GM12873 (cell line): ENCODE measurements at regions not wholly inside any gene's neighbourhood (a gene's known extent, or its start where the extent isn't known, plus 50 kb on each side); places are given as distances from the start of the nearest gene placed in this dataset.

Experiments
- TF ChIP-seq, protein P1 (sequence below): IDR thresholded peaks from 2 replicates; pipeline ENCODE4 v1.5.1; 2012; ENCODE audit warnings: low read depth, mild to moderate bottlenecking, moderate library complexity, low read length, control low read depth; ENCODE audit not compliant: insufficient read depth; ENCODE audit errors: missing control alignments

DNA sequence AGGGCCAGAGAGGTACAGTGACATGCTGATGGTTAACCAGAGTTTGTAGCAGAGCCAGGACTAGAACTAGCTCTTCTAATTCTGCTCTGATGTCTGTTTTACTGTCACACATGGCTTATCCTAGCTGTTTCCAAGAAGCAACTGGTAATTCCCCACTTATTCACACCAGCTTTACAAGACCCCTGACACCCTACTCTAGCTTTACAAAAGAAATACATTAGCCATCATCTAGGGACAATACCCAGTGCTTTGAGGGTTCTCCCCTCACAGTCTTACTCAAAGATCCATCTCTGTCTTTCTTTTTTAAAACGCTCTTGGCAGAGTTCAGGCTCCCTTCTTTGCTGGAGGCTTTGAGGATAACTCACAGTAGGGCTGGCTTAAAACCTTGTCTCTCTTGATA, 197.3 kb upstream of the PMFBP1 start:
- TF ChIP-seq, protein P1, sequence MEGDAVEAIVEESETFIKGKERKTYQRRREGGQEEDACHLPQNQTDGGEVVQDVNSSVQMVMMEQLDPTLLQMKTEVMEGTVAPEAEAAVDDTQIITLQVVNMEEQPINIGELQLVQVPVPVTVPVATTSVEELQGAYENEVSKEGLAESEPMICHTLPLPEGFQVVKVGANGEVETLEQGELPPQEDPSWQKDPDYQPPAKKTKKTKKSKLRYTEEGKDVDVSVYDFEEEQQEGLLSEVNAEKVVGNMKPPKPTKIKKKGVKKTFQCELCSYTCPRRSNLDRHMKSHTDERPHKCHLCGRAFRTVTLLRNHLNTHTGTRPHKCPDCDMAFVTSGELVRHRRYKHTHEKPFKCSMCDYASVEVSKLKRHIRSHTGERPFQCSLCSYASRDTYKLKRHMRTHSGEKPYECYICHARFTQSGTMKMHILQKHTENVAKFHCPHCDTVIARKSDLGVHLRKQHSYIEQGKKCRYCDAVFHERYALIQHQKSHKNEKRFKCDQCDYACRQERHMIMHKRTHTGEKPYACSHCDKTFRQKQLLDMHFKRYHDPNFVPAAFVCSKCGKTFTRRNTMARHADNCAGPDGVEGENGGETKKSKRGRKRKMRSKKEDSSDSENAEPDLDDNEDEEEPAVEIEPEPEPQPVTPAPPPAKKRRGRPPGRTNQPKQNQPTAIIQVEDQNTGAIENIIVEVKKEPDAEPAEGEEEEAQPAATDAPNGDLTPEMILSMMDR: no peak

DNA sequence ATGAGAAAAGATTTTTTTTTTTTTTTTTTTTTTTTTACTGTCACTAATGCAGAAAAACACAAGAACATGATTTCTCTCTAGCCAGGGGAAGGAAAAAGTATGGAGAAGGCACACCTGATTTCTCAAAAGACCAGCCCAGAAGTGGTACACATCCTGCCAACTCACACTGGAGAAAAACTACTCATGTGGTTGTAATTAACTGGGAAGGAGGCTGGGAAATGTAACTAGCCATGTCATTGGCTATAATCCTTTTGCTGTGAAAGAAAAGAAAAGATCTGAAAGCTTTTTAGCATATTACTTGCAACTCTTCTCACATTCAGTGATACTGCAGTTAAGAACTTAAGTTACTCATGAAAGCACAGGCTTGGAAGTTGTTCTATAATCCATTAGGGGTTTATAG, 195.9 kb upstream of the PMFBP1 start:
- TF ChIP-seq, protein P1: no peak

DNA sequence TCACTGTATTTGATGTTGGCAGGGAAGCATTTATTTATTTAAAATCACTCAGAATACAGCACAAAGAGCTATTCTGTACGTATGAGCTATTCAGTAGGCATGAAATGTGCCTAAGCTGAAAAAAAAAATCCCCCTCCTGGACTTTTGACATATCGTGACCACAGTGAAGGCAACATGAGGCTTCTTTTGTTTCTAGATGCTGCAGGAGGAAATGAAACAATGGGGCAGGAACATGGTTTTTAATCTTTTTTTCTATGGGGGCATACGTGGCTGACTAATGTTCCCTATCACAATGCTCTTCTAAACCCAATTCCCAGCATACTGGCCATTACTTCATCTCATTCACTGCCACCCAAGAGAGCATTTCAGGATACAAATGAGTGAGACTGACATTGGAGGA, 191.0 kb upstream of the PMFBP1 start:
- TF ChIP-seq, protein P1: no peak

DNA sequence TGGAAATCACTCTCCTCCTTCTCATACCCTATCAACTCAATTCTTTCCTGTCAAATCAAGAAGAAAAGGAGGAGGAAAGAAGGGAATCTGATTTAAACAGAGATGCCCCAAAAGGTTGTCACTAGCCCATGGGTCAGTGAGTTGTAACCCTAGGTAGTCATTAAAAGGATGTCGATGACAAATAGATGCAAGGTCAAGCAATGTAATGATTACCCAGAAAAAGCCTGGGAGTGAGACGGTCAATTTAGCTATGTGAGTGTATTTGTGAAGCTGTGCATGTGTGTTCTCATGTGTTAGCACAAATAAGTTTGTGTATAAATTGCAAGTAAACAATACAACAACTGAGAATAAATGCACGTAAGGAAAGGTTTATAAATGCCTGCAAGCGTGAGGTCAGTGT, 190.5 kb upstream of the PMFBP1 start:
- TF ChIP-seq, protein P1: no peak

DNA sequence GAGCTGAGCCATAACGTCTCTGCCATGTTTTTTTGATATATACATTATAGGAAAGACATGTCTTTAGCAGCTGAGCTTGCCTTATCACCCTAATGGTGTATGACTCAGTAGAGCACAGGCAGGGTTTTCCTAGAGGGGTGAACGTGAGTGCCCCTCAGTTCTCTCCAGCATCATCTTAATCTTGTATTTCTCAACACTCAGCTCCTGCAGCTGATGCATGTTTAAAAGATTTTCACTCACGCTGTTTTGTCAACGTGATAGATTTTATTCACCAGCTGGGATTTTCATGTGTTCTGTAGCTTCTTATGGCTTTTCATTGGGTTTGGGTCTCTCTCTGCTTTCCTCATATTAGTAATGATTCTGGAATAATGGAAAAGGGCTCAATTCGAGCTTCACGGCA, 186.0 kb upstream of the PMFBP1 start:
- TF ChIP-seq, protein P1: no peak

DNA sequence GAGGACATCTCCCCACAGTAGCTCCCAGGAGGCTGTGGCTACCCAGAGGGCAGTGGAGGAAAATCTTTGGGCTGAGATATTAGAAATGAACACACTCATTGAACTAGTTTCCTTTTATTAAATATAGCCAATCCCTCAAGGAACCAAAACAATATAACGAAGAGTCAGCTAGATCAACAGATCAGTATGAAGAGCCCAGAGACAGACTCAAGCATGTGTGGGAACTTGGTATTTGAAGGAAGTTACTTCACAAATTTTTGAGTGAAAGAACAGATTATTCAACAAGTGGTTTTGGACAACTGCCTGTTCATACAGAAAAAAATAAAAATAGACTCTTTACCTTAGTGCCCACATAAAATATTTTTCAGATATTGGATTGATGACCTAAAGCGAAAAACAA, 183.6 kb upstream of the PMFBP1 start:
- TF ChIP-seq, protein P1: no peak

DNA sequence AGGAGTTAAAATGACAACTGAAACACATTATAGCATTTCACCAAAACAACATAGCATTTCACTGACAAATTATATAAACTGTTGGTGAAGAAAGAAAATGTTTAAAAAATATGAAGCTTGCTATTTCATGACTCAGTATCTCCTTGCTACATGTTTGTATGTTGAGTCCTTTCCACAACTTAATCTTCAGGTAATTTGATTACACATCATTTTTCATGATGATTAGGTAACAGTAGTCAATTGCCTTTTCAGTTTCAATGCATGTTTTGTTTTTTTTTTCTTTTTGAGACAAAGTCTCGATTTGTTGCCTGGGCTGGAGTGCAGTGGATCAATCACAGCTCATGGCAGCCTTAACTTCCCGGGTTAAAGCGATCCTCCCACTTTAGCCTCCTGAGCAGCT, 177.8 kb upstream of the PMFBP1 start:
- TF ChIP-seq, protein P1: no peak
